ENCODE measurements at regions not wholly inside any gene's neighbourhood (a gene's known extent, or its start where the extent isn't known, plus 50 kb on each side); places are given as distances from the start of the nearest gene placed in this dataset.

- no peak overlapping the region for H3K9ac ChIP-seq (ENCODE audit: low read depth, low read length)
- no TSS peak for BruUV-seq (replicated peaks)
- H3K9me3 ChIP-seq (ENCODE audit: control insufficient read depth, insufficient read depth, low read length) = no peaks in the 10 kb centered on the region
- H3K14ac ChIP-seq (replicated peaks; ENCODE audit: low read depth, low read length) = no peak overlapping the region
- H2BK20ac ChIP-seq (ENCODE audit: low read depth, low read length) = no peak overlapping the region
- H3K79me1 ChIP-seq (ENCODE audit: low read depth in 1 of 2, low read length in 2 of 2) = no peaks in the 10 kb centered on the region
- no peaks in the 10 kb centered on the region for H4K20me1 ChIP-seq (ENCODE audit: insufficient read depth, low read length)
- H3K27me3 ChIP-seq (ENCODE audit: control insufficient read depth, insufficient read depth, low read length) = peaks cover 26% of the 10 kb centered on the region
- H3K4ac ChIP-seq (ENCODE audit: low read depth, low read length) = no peak overlapping the region
- H3K4me1 ChIP-seq (ENCODE audit: control insufficient read depth, insufficient read depth, low read length) = no peaks in the 10 kb centered on the region
- H2BK120ac ChIP-seq (ENCODE audit: low read depth, low read length) = no peak overlapping the region
- no peak overlapping the region for H3K27ac ChIP-seq (ENCODE audit: insufficient read depth, low read length)
- DNase-seq (no peak), ATAC-seq (ENCODE audit: low read depth) (no peak)
- CTCF ChIA-PET = no interaction called here
- intact Hi-C loops (cut with micrococcal nuclease) (no loop called here), in situ Hi-C loops (cut with MboI; ENCODE audit: low sequenced_read_pairs) (no loop called here), dilution Hi-C loops (cut with HindIII; ENCODE audit: low sequenced_read_pairs, unreplicated experiment) (no loop called here)
- no peak overlapping the region for H3K4me3 ChIP-seq (ENCODE audit: insufficient read depth, low read depth, low read length)
- no peak overlapping the region for H3K4me2 ChIP-seq (ENCODE audit: low read depth, low read length)
- no peak overlapping the region for H3K23ac ChIP-seq (ENCODE audit: low read depth, low read length)
- H2AK9ac ChIP-seq (replicated peaks; ENCODE audit: low read depth, low read length, poor library complexity) = no peak overlapping the region
- no peak overlapping the region for H3K56ac ChIP-seq (ENCODE audit: extremely low read depth, insufficient read depth, low read length)
- no peak overlapping the region for H2AFZ ChIP-seq (replicated peaks; ENCODE audit: low read length, poor library complexity)
- H4K8ac ChIP-seq (ENCODE audit: low read depth in 2 of 2, low read length in 2 of 2) = no peak overlapping the region
- H4K5ac ChIP-seq (ENCODE audit: low read depth, low read length) = no peak overlapping the region
- H3K36me3 ChIP-seq (ENCODE audit: control insufficient read depth, insufficient read depth, low read length) = no peaks in the 10 kb centered on the region
- no peak overlapping the region for H2BK5ac ChIP-seq (ENCODE audit: low read depth, low read length, poor library complexity, severe bottlenecking)
- H3K9me1 ChIP-seq (ENCODE audit: insufficient read depth, low read length) = no peaks in the 10 kb centered on the region
- H3K18ac ChIP-seq (ENCODE audit: low read depth, low read length) = no peak overlapping the region
- POLR2A ChIA-PET (ENCODE audit: unreplicated experiment) = no interaction called here
- no peak overlapping the region for H4K91ac ChIP-seq (ENCODE audit: insufficient read depth, low read depth, low read length)
- TF ChIP-seq RAD21 (IDR thresholded peaks at IDR 0.05; ENCODE audit: low read length) (no peak), CHD1 (IDR thresholded peaks at IDR 0.05; ENCODE audit: low read depth, low read length) (no peak)
- no peak overlapping the region for H2BK15ac ChIP-seq (ENCODE audit: low read depth, low read length)
- H2AK5ac ChIP-seq (ENCODE audit: low read depth, low read length) = no peak overlapping the region
- WGBS, 2 experiments (ENCODE audit: extremely low coverage in 2 of 2, insufficient read length in 1 of 2) = 83% methylated on average over 1 of the region's 5 CpGs; no CpG with 5 or more reads in 1 of the 2 experiments
Observed at GRCh38 chr5:10059980-10060379, 189.7 kb downstream of the ATPSCKMT start.

Measured in IMR-90 (cell line).